ENCODE measurements at regions not wholly inside any gene's neighbourhood (a gene's known extent, or its start where the extent isn't known, plus 50 kb on each side); places are given as distances from the start of the nearest gene placed in this dataset.

DNA sequence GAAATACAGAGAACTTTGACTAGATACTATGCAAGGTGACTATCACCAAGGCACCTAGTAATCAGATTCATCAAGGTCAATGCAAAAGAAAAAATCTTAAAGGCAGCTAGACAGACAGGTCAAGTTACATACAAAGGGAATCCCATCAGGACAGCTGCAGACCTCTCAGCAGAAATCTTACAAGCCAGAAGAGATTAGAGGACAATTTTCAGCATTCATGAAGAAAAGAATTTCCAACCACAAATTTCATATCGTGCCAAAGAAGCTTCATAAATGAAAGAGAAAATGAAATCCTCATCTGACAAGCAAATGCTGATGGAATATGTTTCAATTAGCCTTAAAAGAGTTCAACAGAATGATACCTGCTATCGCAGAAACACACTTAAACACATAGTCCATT lies 913.7 kb downstream of the RPS29 start:
- TF ChIP-seq, protein P1, sequence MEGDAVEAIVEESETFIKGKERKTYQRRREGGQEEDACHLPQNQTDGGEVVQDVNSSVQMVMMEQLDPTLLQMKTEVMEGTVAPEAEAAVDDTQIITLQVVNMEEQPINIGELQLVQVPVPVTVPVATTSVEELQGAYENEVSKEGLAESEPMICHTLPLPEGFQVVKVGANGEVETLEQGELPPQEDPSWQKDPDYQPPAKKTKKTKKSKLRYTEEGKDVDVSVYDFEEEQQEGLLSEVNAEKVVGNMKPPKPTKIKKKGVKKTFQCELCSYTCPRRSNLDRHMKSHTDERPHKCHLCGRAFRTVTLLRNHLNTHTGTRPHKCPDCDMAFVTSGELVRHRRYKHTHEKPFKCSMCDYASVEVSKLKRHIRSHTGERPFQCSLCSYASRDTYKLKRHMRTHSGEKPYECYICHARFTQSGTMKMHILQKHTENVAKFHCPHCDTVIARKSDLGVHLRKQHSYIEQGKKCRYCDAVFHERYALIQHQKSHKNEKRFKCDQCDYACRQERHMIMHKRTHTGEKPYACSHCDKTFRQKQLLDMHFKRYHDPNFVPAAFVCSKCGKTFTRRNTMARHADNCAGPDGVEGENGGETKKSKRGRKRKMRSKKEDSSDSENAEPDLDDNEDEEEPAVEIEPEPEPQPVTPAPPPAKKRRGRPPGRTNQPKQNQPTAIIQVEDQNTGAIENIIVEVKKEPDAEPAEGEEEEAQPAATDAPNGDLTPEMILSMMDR (conservative IDR thresholded peaks at IDR 0.05 in 1 of 2, IDR thresholded peaks at IDR 0.05 in 1 of 2; ENCODE audit: extremely low read depth in 1 of 2, insufficient read depth in 1 of 2, low read depth in 1 of 2, low read length in 2 of 2) = no peak
- no peak for TF ChIP-seq EZH2 (IDR thresholded peaks at IDR 0.05; ENCODE audit: borderline replicate concordance, low read length)

All from mammary epithelial cell (primary cell).